HepG2 (cell line): ENCODE measurements at regions not wholly inside any gene's neighbourhood (a gene's known extent, or its start where the extent isn't known, plus 50 kb on each side); places are given as distances from the start of the nearest gene placed in this dataset.

Experiments
- JDP2 ChIP-seq: sonication (generic); formaldehyde crosslinking; IDR thresholded peaks from 2 replicates; pipeline ENCODE4 v1.8.1; 2022; ENCODE audit warnings: missing genetic modification reagents, borderline replicate concordance
- POLR2AphosphoS5 ChIP-seq: IDR thresholded peaks from 2 replicates; pipeline ENCODE4 v1.6.1; 2012; ENCODE audit warnings: low read depth, low read length
- RORA ChIP-seq: sonication (generic); formaldehyde crosslinking; IDR thresholded peaks from 2 replicates; pipeline ENCODE4 v1.5.0; 2020; ENCODE audit warnings: mild to moderate bottlenecking, missing genetic modification reagents, moderate library complexity
- TBP ChIP-seq: sonication (generic); formaldehyde crosslinking; IDR thresholded peaks from 2 replicates; pipeline ENCODE4 v1.5.0; 2020; ENCODE audit warnings: missing genetic modification reagents
- TCF7L2 ChIP-seq: IDR thresholded peaks from 2 replicates; pipeline ENCODE4 v1.6.1; 2011; ENCODE audit warnings: mild to moderate bottlenecking, low read depth, low read length, moderate library complexity
- TGIF2 ChIP-seq: IDR thresholded peaks from 2 replicates; pipeline ENCODE4 v1.6.1; 2016; ENCODE audit warnings: control low read depth, missing compliant biosample characterization
- ZNF879 ChIP-seq: sonication (generic); formaldehyde crosslinking; IDR thresholded peaks from 2 replicates; pipeline ENCODE4 v1.8.1; 2023; ENCODE audit warnings: missing genetic modification reagents
- TF ChIP-seq, protein P1 (sequence below): sonication (generic); formaldehyde crosslinking; IDR thresholded peaks from 2 replicates; pipeline ENCODE4 v1.5.1; 2020; ENCODE audit warnings: mild to moderate bottlenecking, missing genetic modification reagents, moderate library complexity
- TF ChIP-seq, protein P2 (sequence below): sonication (generic); formaldehyde crosslinking; IDR thresholded peaks from 2 replicates; pipeline ENCODE4 v1.5.0; 2020; ENCODE audit warnings: missing genetic modification reagents

DNA sequence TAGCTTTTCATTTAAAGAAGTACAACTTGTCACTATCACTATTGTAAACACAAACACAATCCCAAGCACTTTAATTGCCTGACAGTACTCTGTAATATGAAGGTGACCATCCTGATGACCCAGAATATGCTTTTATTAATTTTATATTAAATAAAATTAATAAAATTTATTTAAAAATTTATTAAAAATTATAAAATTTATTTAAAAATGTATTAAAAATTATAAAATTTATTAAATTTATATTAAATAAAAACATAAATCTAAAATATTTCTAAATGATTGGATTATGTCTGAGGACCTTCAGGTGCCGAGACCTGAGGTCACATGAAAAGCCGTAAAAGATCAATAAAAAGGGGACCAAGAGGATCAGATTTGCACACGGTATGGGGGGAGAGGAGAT lies 229.8 kb upstream of the KIRREL3 start:
- TF ChIP-seq, protein P1, sequence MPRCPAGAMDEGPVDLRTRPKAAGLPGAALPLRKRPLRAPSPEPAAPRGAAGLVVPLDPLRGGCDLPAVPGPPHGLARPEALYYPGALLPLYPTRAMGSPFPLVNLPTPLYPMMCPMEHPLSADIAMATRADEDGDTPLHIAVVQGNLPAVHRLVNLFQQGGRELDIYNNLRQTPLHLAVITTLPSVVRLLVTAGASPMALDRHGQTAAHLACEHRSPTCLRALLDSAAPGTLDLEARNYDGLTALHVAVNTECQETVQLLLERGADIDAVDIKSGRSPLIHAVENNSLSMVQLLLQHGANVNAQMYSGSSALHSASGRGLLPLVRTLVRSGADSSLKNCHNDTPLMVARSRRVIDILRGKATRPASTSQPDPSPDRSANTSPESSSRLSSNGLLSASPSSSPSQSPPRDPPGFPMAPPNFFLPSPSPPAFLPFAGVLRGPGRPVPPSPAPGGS (CRISPR knock-in tag) = no peak
- TF ChIP-seq TBP (CRISPR knock-in tag) = no peak
- TF ChIP-seq TGIF2 (CRISPR knock-in tag) = no peak
- no peak for TF ChIP-seq JDP2 (CRISPR knock-in tag)
- no peak for TF ChIP-seq TCF7L2
- TF ChIP-seq, protein P2, sequence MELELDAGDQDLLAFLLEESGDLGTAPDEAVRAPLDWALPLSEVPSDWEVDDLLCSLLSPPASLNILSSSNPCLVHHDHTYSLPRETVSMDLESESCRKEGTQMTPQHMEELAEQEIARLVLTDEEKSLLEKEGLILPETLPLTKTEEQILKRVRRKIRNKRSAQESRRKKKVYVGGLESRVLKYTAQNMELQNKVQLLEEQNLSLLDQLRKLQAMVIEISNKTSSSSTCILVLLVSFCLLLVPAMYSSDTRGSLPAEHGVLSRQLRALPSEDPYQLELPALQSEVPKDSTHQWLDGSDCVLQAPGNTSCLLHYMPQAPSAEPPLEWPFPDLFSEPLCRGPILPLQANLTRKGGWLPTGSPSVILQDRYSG (CRISPR knock-in tag) = no peak
- no peak for TF ChIP-seq POLR2AphosphoS5
- TF ChIP-seq RORA (CRISPR knock-in tag) = no peak
- no peak for TF ChIP-seq ZNF879 (CRISPR knock-in tag)
